ENCODE measurements at regions not wholly inside any gene's neighbourhood (a gene's known extent, or its start where the extent isn't known, plus 50 kb on each side); places are given as distances from the start of the nearest gene placed in this dataset.

DNA sequence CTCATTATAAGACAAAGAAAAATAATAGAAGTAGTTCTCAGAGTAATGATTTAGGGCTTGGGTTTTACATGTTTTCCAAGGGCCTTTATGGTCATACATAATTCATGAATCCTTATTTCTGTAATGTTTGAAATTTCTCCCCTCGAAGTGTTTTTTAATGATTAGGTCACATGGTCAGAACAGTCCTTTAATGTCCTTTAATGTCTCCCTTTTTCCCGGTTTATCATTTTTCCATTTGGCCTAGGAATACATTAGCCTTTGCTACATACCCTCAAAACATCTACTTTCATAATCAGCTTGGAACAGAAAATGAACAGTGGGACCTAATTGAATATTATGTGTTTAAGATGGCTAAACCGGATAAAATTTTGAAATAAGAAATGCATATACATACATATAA, 159.9 kb upstream of the ROBO2 start:
- H3K4me1 ChIP-seq: no peaks in the 10 kb centered on the region

DNA sequence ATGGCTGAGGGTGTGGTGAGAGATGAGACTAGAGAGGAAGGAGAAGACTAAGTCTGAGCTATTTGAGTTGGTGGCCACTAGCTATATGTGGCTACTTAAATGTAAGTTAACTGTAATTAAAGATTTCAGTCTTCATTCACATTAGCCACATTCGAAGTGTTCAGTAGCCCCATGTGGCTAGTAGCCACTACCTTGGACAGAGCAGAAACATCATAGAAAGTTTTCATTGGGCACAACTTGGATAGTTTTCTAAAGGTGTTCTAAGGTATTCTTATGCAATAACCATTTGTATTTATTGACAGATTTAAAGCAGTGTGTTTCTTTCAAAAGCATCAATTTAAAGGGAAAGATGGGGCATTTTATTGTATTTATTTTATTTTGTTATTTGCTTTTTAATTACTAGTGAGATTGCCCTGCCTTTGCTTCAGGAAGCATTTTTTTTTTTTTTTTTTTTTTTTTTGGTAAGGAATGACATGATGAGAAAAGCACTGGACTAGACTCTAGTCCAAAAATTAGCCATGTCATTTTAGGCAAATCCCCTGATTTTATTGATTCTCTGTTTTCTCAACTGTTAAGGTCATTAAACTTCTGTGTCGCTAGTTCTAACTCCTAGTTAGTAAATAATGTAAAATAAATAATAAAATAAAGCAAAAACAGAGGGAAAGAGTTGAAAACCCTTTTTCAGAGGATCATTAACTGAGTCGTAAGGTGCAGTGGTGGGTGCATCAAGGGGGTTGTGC, 153.0 kb upstream of the ROBO2 start:
- 81 to 88% methylated on average over 2 to 3 of the region's 3 CpGs for WGBS, 2 donors (ENCODE audit: low coverage in 1 of 2)
- intact Hi-C loops (cut with DNase I; ENCODE audit: low total_unique reads): no loop called here
- no peak overlapping the region for H3K4me3 ChIP-seq
- no peaks in the 10 kb centered on the region for H3K4me1 ChIP-seq
- no peak for TF ChIP-seq EP300 (IDR thresholded peaks at IDR 0.05; ENCODE audit: low read depth)
- no peak for TF ChIP-seq POLR2A (IDR thresholded peaks at IDR 0.05)
- no peak for TF ChIP-seq POLR2AphosphoS5 (IDR thresholded peaks at IDR 0.05)
- TF ChIP-seq, protein P1, sequence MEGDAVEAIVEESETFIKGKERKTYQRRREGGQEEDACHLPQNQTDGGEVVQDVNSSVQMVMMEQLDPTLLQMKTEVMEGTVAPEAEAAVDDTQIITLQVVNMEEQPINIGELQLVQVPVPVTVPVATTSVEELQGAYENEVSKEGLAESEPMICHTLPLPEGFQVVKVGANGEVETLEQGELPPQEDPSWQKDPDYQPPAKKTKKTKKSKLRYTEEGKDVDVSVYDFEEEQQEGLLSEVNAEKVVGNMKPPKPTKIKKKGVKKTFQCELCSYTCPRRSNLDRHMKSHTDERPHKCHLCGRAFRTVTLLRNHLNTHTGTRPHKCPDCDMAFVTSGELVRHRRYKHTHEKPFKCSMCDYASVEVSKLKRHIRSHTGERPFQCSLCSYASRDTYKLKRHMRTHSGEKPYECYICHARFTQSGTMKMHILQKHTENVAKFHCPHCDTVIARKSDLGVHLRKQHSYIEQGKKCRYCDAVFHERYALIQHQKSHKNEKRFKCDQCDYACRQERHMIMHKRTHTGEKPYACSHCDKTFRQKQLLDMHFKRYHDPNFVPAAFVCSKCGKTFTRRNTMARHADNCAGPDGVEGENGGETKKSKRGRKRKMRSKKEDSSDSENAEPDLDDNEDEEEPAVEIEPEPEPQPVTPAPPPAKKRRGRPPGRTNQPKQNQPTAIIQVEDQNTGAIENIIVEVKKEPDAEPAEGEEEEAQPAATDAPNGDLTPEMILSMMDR (IDR thresholded peaks at IDR 0.05): no peak
- no peaks in the 10 kb centered on the region for H3K9me3 ChIP-seq
- H3K27me3 ChIP-seq: no peaks in the 10 kb centered on the region
- no peak for DNase-seq
- in situ Hi-C loops (cut with MboI; ENCODE audit: low pct_ligation_motif_present in 1 of 4, low pct_unique_long_range_greater_than_20kb in 1 of 4, low sequenced_read_pairs in 3 of 4): no loop called here
- no peak overlapping the region for H3K27ac ChIP-seq
- no peaks in the 10 kb centered on the region for H3K36me3 ChIP-seq

More for the DNA sequence above, 159.9 kb upstream of the ROBO2 start:
- Histone ChIP-seq H3K27ac (no peak overlapping the region), H3K27me3 (no peaks in the 10 kb centered on the region), H3K4me3 (no peak overlapping the region), H3K9me3 (no peaks in the 10 kb centered on the region), H3K36me3 (no peaks in the 10 kb centered on the region)
- in situ Hi-C loops (cut with MboI; ENCODE audit: low pct_ligation_motif_present in 1 of 4, low pct_unique_long_range_greater_than_20kb in 1 of 4, low sequenced_read_pairs in 3 of 4): no loop called here
- 82 to 86% methylated on average over 3 of the region's 3 CpGs for WGBS, 2 donors (ENCODE audit: low coverage in 1 of 2)
- no peak for DNase-seq
- no peak for TF ChIP-seq POLR2A (IDR thresholded peaks at IDR 0.05)
- no peak for TF ChIP-seq EP300 (IDR thresholded peaks at IDR 0.05; ENCODE audit: low read depth)
- TF ChIP-seq, protein P1 (IDR thresholded peaks at IDR 0.05): no peak
- intact Hi-C loops (cut with DNase I; ENCODE audit: low total_unique reads): no loop called here

DNA sequence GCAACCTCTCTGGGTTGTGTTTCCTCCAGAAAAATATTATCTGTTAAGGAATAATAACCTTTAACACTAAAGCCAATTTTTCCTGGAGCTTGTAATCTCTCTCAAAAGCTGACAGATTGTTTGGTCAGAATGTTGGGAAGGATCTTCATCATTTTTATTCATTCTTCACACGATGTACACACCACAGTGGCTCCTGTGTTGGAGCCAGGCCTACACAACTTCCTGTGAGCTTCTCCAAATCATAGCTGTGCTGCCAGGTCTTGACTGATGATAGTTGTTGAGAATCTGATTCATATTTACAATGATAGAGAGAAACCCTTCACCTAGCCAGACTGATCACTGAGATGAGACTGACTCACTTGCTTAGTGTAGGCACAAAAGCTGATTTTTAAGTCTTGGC, 151.0 kb upstream of the ROBO2 start:
- intact Hi-C loops (cut with DNase I; ENCODE audit: low total_unique reads) (no loop called here), in situ Hi-C loops (cut with MboI; ENCODE audit: low pct_ligation_motif_present in 1 of 4, low pct_unique_long_range_greater_than_20kb in 1 of 4, low sequenced_read_pairs in 3 of 4) (no loop called here)
- Histone ChIP-seq H3K27ac (no peak overlapping the region), H3K9me3 (no peaks in the 10 kb centered on the region), H3K36me3 (no peaks in the 10 kb centered on the region), H3K4me1 (no peaks in the 10 kb centered on the region), H3K4me3 (no peak overlapping the region), H3K27me3 (no peaks in the 10 kb centered on the region)
- no peak for DNase-seq
- TF ChIP-seq EP300 (IDR thresholded peaks at IDR 0.05; ENCODE audit: low read depth): no peak
- TF ChIP-seq POLR2A (IDR thresholded peaks at IDR 0.05): no peak
- TF ChIP-seq POLR2AphosphoS5 (IDR thresholded peaks at IDR 0.05): no peak
- TF ChIP-seq, protein P1 (IDR thresholded peaks at IDR 0.05): no peak
- WGBS, 2 donors (ENCODE audit: low coverage in 1 of 2): 33 to 57% methylated on average over 1 of the region's 1 CpG

DNA sequence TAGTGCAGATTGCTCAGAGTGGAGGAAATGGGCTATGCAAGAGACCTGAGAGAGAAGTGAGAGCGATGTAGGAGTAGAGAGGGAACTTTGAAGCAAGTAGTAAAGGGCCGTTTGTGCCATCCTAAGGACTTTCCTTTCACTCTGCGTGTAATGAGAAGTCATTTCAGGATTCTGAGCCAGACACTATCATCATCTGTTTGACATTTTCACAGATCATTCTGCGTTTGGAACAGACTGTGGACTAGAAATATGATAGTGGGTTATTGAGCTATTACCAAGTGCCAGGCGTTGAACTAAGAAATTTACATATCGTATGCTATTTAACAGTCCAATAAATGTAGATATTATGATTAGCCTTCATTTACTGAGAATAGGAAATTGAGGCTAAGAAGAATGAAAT, 150.0 kb upstream of the ROBO2 start:
- Histone ChIP-seq H3K27ac (no peak overlapping the region), H3K4me1 (no peaks in the 10 kb centered on the region), H3K4me3 (no peak overlapping the region), H3K27me3 (no peaks in the 10 kb centered on the region), H3K36me3 (no peaks in the 10 kb centered on the region), H3K9me3 (no peaks in the 10 kb centered on the region)
- no peak for DNase-seq
- 74 to 75% methylated on average over 6 of the region's 6 CpGs for WGBS, 2 donors (ENCODE audit: low coverage in 1 of 2)
- in situ Hi-C loops (cut with MboI; ENCODE audit: low pct_ligation_motif_present in 1 of 4, low pct_unique_long_range_greater_than_20kb in 1 of 4, low sequenced_read_pairs in 3 of 4) (no loop called here), intact Hi-C loops (cut with DNase I; ENCODE audit: low total_unique reads) (no loop called here)
- no peak for TF ChIP-seq POLR2AphosphoS5 (IDR thresholded peaks at IDR 0.05)
- TF ChIP-seq EP300 (IDR thresholded peaks at IDR 0.05; ENCODE audit: low read depth): no peak
- TF ChIP-seq, protein P1 (IDR thresholded peaks at IDR 0.05): no peak
- TF ChIP-seq POLR2A (IDR thresholded peaks at IDR 0.05): no peak

Measured in transverse colon (tissue), 4 donors.